ENCODE measurements at regions not wholly inside any gene's neighbourhood (a gene's known extent, or its start where the extent isn't known, plus 50 kb on each side); places are given as distances from the start of the nearest gene placed in this dataset.

DNA sequence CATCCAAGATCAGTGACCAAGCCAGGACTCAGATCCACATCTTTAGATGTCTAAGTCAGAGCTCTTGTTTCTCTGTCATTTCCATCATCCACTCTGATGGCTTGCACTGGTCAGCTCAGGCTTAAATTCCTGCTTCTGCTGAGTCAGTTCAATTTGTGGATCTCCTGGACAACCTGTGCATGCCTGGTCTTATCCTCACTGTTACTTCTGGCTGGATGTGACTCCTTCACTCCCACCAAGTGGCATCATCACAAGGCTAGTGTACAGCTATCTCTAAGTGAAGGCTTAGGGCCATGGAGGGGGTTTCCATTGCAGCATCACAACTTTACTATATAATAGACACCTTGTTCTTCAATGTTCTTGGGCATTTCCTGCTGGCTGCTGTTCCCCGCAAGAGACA is 102.9 kb downstream of the EMP1 start:
- H3F3A ChIP-seq (ENCODE audit: insufficient read depth, low read length): no peaks in the 10 kb centered on the region
- no peaks in the 10 kb centered on the region for H3K36me3 ChIP-seq (ENCODE audit: insufficient read depth, low read length)
- no peak overlapping the region for H3K4me3 ChIP-seq (ENCODE audit: low read depth, low read length, poor library complexity, severe bottlenecking)
- no peaks in the 10 kb centered on the region for H3K27me3 ChIP-seq (ENCODE audit: insufficient read depth, low read length)
- no peaks in the 10 kb centered on the region for H3K9me2 ChIP-seq (ENCODE audit: low read depth, low read length)
- no peaks in the 10 kb centered on the region for H4K20me1 ChIP-seq (ENCODE audit: insufficient read depth, low read length)
- no peak overlapping the region for H3K4me2 ChIP-seq (ENCODE audit: low read length)
- no peak overlapping the region for H3K27ac ChIP-seq (ENCODE audit: low read depth, low read length, poor library complexity, severe bottlenecking)
- H3K79me2 ChIP-seq (ENCODE audit: insufficient read depth, low read length): no peaks in the 10 kb centered on the region
- H3K9me3 ChIP-seq (ENCODE audit: low read length): no peaks in the 10 kb centered on the region
- H3K4me1 ChIP-seq (ENCODE audit: insufficient read depth, low read length, severe bottlenecking): no peaks in the 10 kb centered on the region
- TF ChIP-seq, protein P1, sequence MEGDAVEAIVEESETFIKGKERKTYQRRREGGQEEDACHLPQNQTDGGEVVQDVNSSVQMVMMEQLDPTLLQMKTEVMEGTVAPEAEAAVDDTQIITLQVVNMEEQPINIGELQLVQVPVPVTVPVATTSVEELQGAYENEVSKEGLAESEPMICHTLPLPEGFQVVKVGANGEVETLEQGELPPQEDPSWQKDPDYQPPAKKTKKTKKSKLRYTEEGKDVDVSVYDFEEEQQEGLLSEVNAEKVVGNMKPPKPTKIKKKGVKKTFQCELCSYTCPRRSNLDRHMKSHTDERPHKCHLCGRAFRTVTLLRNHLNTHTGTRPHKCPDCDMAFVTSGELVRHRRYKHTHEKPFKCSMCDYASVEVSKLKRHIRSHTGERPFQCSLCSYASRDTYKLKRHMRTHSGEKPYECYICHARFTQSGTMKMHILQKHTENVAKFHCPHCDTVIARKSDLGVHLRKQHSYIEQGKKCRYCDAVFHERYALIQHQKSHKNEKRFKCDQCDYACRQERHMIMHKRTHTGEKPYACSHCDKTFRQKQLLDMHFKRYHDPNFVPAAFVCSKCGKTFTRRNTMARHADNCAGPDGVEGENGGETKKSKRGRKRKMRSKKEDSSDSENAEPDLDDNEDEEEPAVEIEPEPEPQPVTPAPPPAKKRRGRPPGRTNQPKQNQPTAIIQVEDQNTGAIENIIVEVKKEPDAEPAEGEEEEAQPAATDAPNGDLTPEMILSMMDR (IDR thresholded peaks at IDR 0.05; ENCODE audit: low read length): no peak
- no peak for TF ChIP-seq EZH2 (IDR thresholded peaks at IDR 0.05; ENCODE audit: borderline replicate concordance, low read length)
- no peak overlapping the region for H2AFZ ChIP-seq (ENCODE audit: low read length)
- no peak overlapping the region for H3K9ac ChIP-seq (ENCODE audit: low read length)

DNA sequence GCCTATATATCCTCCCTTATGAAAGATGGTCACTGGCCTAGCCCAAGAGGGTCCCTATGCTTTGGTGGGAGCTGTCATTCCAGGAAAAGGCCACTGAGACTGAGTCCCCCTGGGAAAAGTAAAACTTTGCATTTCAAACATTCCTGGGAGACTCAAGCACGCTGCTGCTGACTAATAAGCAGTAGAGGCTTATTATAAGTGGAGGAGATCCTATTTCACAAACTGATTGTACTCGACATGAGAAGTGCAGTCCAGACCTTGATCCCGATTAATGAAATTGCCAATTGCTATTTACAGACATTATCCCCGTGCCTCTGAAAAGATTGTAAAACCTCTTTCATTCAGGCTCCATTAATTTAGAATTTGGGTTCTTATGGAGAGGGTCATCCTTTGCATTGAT is 96.6 kb downstream of the EMP1 start:
- H3K27ac ChIP-seq (ENCODE audit: low read depth, low read length, poor library complexity, severe bottlenecking): no peak overlapping the region
- H3K4me1 ChIP-seq (ENCODE audit: insufficient read depth, low read length, severe bottlenecking): no peaks in the 10 kb centered on the region
- no peaks in the 10 kb centered on the region for H3K27me3 ChIP-seq (ENCODE audit: insufficient read depth, low read length)
- no peaks in the 10 kb centered on the region for H3F3A ChIP-seq (ENCODE audit: insufficient read depth, low read length)
- no peak overlapping the region for H3K9ac ChIP-seq (ENCODE audit: low read length)
- no peak overlapping the region for H3K4me2 ChIP-seq (ENCODE audit: low read length)
- H4K20me1 ChIP-seq (ENCODE audit: insufficient read depth, low read length): no peaks in the 10 kb centered on the region
- no peaks in the 10 kb centered on the region for H3K79me2 ChIP-seq (ENCODE audit: insufficient read depth, low read length)
- H2AFZ ChIP-seq (ENCODE audit: low read length): no peak overlapping the region
- no peaks in the 10 kb centered on the region for H3K9me2 ChIP-seq (ENCODE audit: low read depth, low read length)
- no peaks in the 10 kb centered on the region for H3K9me3 ChIP-seq (ENCODE audit: low read length)
- H3K4me3 ChIP-seq (ENCODE audit: low read depth, low read length, poor library complexity, severe bottlenecking): no peak overlapping the region
- H3K36me3 ChIP-seq (ENCODE audit: insufficient read depth, low read length): no peaks in the 10 kb centered on the region
- TF ChIP-seq, protein P1 (IDR thresholded peaks at IDR 0.05; ENCODE audit: low read length): no peak
- no peak for TF ChIP-seq EZH2 (IDR thresholded peaks at IDR 0.05; ENCODE audit: borderline replicate concordance, low read length)

DNA sequence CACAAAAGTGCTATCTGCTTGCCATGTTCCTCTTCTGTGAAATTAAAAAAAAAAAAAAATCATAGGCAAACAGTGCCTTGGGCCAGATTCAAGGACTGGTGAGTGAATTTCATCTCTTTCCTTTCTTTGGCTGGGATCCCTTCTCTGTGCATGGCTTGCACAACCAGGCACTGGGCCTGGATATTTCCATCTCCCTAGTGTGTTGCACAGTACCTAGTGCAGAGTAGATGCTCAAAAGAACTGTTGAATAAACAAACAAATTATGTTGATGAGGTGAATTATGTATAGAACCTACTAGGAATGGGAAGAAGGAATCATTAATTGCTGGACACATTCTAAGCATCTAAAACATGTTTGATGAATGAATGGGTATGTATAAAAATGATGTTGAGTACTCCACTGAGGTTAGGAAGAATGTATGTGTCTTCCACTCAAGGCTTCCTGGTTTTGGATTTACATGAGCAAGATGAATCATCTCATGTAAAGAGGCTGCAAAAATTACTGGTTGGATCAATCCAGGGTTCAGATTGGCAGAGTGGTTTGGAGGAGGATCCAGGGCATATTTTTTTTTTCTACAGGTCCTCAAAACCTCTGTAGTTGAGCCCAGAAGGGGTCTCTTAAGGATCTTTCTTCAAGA is 93.2 kb downstream of the EMP1 start:
- Histone ChIP-seq H2AFZ (ENCODE audit: low read length) (no peak overlapping the region), H3K27ac (ENCODE audit: low read depth, low read length, poor library complexity, severe bottlenecking) (no peak overlapping the region), H3K4me1 (ENCODE audit: insufficient read depth, low read length, severe bottlenecking) (no peaks in the 10 kb centered on the region), H3K4me3 (ENCODE audit: low read depth, low read length, poor library complexity, severe bottlenecking) (no peak overlapping the region), H3F3A (ENCODE audit: insufficient read depth, low read length) (no peaks in the 10 kb centered on the region), H3K79me2 (ENCODE audit: insufficient read depth, low read length) (no peaks in the 10 kb centered on the region), H4K20me1 (ENCODE audit: insufficient read depth, low read length) (no peaks in the 10 kb centered on the region), H3K36me3 (ENCODE audit: insufficient read depth, low read length) (no peaks in the 10 kb centered on the region), H3K4me2 (ENCODE audit: low read length) (no peak overlapping the region), H3K9me3 (ENCODE audit: low read length) (no peaks in the 10 kb centered on the region), H3K9ac (ENCODE audit: low read length) (no peak overlapping the region), H3K9me2 (ENCODE audit: low read depth, low read length) (no peaks in the 10 kb centered on the region), H3K27me3 (ENCODE audit: insufficient read depth, low read length) (no peaks in the 10 kb centered on the region)
- TF ChIP-seq EZH2 (IDR thresholded peaks at IDR 0.05; ENCODE audit: borderline replicate concordance, low read length): no peak
- TF ChIP-seq, protein P1 (IDR thresholded peaks at IDR 0.05; ENCODE audit: low read length): no peak

All from OCI-LY1 (cell line).